ENCODE measurements at regions not wholly inside any gene's neighbourhood (a gene's known extent, or its start where the extent isn't known, plus 50 kb on each side); places are given as distances from the start of the nearest gene placed in this dataset.

DNA sequence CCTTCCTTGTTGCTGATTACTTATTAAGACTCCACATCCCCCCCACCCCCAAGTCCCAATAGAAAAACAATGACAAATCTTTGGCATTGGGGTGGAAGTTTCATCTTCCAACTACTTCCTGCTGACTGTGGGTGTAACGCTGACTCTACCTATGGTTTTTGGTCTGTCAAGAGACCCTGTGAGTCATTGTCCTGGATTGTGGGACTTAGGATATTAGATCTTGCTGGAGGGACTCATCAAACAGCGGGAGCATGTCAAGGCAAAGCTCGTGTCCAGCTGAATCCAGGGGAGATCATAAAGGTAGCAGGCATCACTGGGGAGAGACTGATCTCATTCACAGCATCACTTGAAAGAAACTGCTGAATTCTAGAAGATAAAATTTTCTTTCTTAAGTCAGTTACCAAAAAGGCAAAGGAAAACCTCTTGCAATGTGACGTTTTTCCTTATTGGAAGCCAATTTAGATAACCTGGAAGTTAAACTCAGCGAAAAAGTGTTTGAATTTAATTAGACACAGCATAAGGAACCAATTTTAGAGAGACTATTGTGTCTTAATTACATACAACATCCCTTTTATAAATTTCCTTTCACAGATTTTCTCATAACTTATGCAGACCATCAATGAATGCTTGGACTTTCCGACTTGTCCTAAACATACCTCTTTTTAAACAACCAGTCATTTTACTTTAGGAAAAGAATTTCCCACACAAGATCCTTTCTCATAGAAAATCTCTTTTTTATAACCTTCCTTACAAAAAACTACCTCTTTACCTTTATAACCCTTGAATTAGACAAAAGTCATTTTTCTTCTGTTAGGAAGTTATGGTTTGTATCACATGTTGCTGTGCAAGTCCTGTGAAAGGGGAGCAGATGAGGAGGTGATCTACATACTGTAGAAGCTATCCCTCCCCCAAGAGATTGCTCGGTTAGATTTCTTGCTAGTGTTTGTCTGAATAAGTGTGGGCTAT is 94.6 kb upstream of the SCAF11 start:
- TF ChIP-seq CTCF (IDR thresholded peaks at IDR 0.05): no peak
- no peak for TF ChIP-seq EZH2phosphoT487 (IDR thresholded peaks at IDR 0.05; ENCODE audit: borderline replicate concordance, low read depth)

Measured in SK-N-SH (cell line).